Mesenchymal stem cell (in vitro differentiated cells and primary cell): ENCODE measurements at regions not wholly inside any gene's neighbourhood (a gene's known extent, or its start where the extent isn't known, plus 50 kb on each side); places are given as distances from the start of the nearest gene placed in this dataset.

Experiments
- DNase-seq: peaks from one replicate; pipeline ENCODE4 v3.0.0-alpha.2; 2013
- H2AFZ ChIP-seq: one replicate; pipeline ENCODE4 v1.6.1; 2013; ENCODE audit warnings: low read depth, mild to moderate bottlenecking, control low read depth, inconsistent platforms, low read length, moderate library complexity
- H2AK5ac ChIP-seq: 2 replicates; pipeline ENCODE4 v1.6.1; 2013; ENCODE audit warnings: low read length, moderate library complexity, mild to moderate bottlenecking, inconsistent platforms; ENCODE audit not compliant: severe bottlenecking
- H2BK120ac ChIP-seq: one replicate; pipeline ENCODE4 v1.6.1; 2013; ENCODE audit warnings: low read depth, mild to moderate bottlenecking, inconsistent platforms, low read length, moderate library complexity
- H2BK12ac ChIP-seq, 2 experiments: one replicate each; pipeline ENCODE4 v1.6.1; 2013; ENCODE audit warnings: inconsistent platforms in 2 of 2, low read length in 2 of 2, mild to moderate bottlenecking in 2 of 2, moderate library complexity in 2 of 2, control low read depth in 1 of 2
- H2BK15ac ChIP-seq: one replicate; pipeline ENCODE4 v1.6.1; 2013; ENCODE audit warnings: mild to moderate bottlenecking, low read depth, inconsistent platforms; ENCODE audit not compliant: poor library complexity, severe bottlenecking
- H2BK5ac ChIP-seq: 2 replicates; pipeline ENCODE4 v1.6.1; 2013; ENCODE audit warnings: low read depth, mild to moderate bottlenecking, low read length, control low read depth, inconsistent platforms; ENCODE audit not compliant: poor library complexity, severe bottlenecking
- H3K14ac ChIP-seq, 2 experiments: one replicate each; pipeline ENCODE4 v1.6.1; 2013; ENCODE audit warnings: inconsistent platforms in 2 of 2, low read length in 2 of 2, control low read depth in 1 of 2, mild to moderate bottlenecking in 1 of 2, moderate library complexity in 1 of 2
- H3K18ac ChIP-seq, 2 experiments: one replicate each; pipeline ENCODE4 v1.6.1; 2013; ENCODE audit warnings: inconsistent platforms in 2 of 2, low read length in 2 of 2, control low read depth in 1 of 2, low read depth in 1 of 2, mild to moderate bottlenecking in 1 of 2
- H3K23ac ChIP-seq, 2 experiments: one replicate each; pipeline ENCODE4 v1.6.1; 2013; ENCODE audit warnings: inconsistent platforms in 2 of 2, low read length in 2 of 2, mild to moderate bottlenecking in 2 of 2, moderate library complexity in 2 of 2, control low read depth in 1 of 2
- H3K27ac ChIP-seq: 2 replicates; pipeline ENCODE4 v1.5.1; 2013; ENCODE audit warnings: mild to moderate bottlenecking, moderate library complexity, low read length, control low read depth, inconsistent platforms; ENCODE audit not compliant: poor library complexity, severe bottlenecking
- H3K27me3 ChIP-seq, 2 experiments: 2 replicates each; pipeline versions ENCODE4 v1.6.1 to v1.7.0; 2013; ENCODE audit warnings: low read length in 2 of 2, mild to moderate bottlenecking in 2 of 2, moderate library complexity in 2 of 2, control low read depth in 1 of 2, inconsistent platforms in 1 of 2; ENCODE audit not compliant: control insufficient read depth in 1 of 2, insufficient read depth in 1 of 2
- H3K36me3 ChIP-seq, 2 experiments: 2 replicates each; pipeline versions ENCODE4 v1.6.1 to v1.7.0; 2013; ENCODE audit warnings: low read length in 2 of 2, control low read depth in 1 of 2, inconsistent platforms in 1 of 2, low read depth in 1 of 2, mild to moderate bottlenecking in 1 of 2; ENCODE audit not compliant: insufficient read depth in 2 of 2, control insufficient read depth in 1 of 2
- H3K4ac ChIP-seq, 2 experiments: one replicate each; pipeline ENCODE4 v1.6.1; 2013; ENCODE audit warnings: inconsistent platforms in 2 of 2, low read length in 2 of 2, mild to moderate bottlenecking in 2 of 2, moderate library complexity in 2 of 2, control low read depth in 1 of 2, low read depth in 1 of 2
- H3K4me1 ChIP-seq: 2 replicates; pipeline ENCODE4 v1.6.1; 2013; ENCODE audit warnings: low read depth, low read length, control low read depth; ENCODE audit not compliant: control insufficient read depth, insufficient read depth
- H3K4me2 ChIP-seq: 2 replicates; pipeline ENCODE4 v1.6.1; 2013; ENCODE audit warnings: low read length, mild to moderate bottlenecking, inconsistent platforms; ENCODE audit not compliant: poor library complexity, severe bottlenecking
- H3K4me3 ChIP-seq, 2 experiments: 2 replicates each; pipeline versions ENCODE4 v1.5.1 to v1.7.0; 2013; ENCODE audit warnings: low read length in 2 of 2, mild to moderate bottlenecking in 2 of 2, control low read depth in 1 of 2, low read depth in 1 of 2; ENCODE audit not compliant: insufficient read depth in 1 of 2
- H3K79me1 ChIP-seq: replicated peaks from 2 replicates; pipeline ENCODE4 v1.6.1; 2013; ENCODE audit warnings: mild to moderate bottlenecking, control low read depth, low read length, inconsistent platforms; ENCODE audit not compliant: poor library complexity, severe bottlenecking
- H3K9ac ChIP-seq: 2 replicates; pipeline ENCODE4 v1.7.0; 2013; ENCODE audit warnings: mild to moderate bottlenecking, low read length, moderate library complexity
- H3K9me3 ChIP-seq: 2 replicates; pipeline ENCODE4 v1.7.0; 2013; ENCODE audit warnings: mild to moderate bottlenecking, low read length; ENCODE audit not compliant: control insufficient read depth
- H4K8ac ChIP-seq: one replicate; pipeline ENCODE4 v1.6.1; 2013; ENCODE audit warnings: inconsistent platforms, mild to moderate bottlenecking, low read length, moderate library complexity
- H4K91ac ChIP-seq: one replicate; pipeline ENCODE4 v1.6.1; 2013; ENCODE audit warnings: mild to moderate bottlenecking, low read length, inconsistent platforms
- whole genome bisulfite sequencing: methylation state at CpG from one replicate; pipeline ENCODE4 v1.1.7; 2013; ENCODE audit warnings: mixed read lengths; 5-methylcytosine and 5-hydroxymethylcytosine counted together

DNA sequence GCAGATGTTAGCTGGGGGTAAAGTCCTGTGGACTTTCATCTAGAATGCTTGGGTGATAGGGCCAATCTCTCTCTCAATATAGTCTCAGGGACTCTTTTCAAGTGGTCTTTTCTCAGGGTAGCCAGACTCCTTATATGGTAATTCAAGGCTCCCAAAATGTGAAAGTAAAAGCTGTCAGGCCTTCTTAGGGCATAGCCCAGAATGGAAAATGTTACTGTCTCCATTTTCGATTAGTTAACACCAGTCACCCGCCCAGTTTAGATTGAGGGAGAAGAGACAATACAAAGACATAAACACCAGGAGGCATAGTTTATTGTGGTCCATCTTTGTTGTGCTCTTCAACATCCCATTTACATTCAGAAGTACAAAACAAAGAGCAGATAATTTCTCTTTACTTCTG lies 295.8 kb downstream of the EPHA7 start:
- Histone ChIP-seq H3K4me1 (no peaks in the 10 kb centered on the region), H3K23ac (no peak overlapping the region), H2BK12ac (no peak overlapping the region), H3K27ac (no peak overlapping the region), H3K4ac (no peak overlapping the region), H2BK15ac (no peak overlapping the region), H3K9ac (no peak overlapping the region), H4K91ac (no peak overlapping the region), H4K8ac (no peak overlapping the region), H3K4me3 (no peak overlapping the region), H3K4me2 (no peak overlapping the region), H3K9me3 (no peaks in the 10 kb centered on the region), H2AFZ (no peak overlapping the region), H2BK5ac (no peak overlapping the region), H3K36me3 (no peaks in the 10 kb centered on the region), H3K18ac (no peak overlapping the region), H3K27me3 (no peaks in the 10 kb centered on the region), H3K14ac (no peak overlapping the region), H3K79me1 (no peaks in the 10 kb centered on the region), H2BK120ac (no peak overlapping the region), H2AK5ac (no peak overlapping the region)
- DNase-seq: no peak
- WGBS: 95% methylated on average over 2 of the region's 2 CpGs

DNA sequence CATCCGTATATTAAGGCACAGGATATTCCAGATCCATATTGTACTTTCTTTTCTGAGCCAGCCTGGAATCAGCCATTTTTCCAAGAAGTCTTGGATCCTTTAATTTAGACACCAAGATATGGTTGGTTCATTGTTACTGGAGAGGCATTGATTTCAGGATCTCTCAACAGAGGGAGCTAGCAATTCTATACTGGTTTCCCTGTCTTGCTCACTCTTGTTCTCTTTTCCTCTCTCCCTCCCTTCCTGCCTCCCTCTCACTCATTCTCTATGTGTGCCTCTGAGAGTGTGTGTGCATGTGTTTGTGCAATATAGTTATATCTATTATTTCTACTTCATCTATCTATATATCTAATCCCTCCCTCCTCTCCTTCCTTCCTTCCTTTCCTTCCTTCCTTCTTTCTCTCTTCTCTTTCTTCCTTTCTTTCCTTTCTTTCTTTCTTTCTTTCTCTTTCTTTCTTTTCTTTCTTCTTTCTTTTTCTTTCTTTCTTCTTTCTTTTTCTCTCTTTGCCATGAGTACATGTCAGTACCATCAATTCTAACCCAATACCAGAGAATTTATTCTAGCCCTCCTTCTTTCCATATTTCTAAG lies 299.1 kb downstream of the EPHA7 start:
- no peaks in the 10 kb centered on the region for H3K4me1 ChIP-seq
- no peak overlapping the region for H3K14ac ChIP-seq
- H3K18ac ChIP-seq: no peak overlapping the region
- no peaks in the 10 kb centered on the region for H3K27me3 ChIP-seq
- H2BK5ac ChIP-seq: no peak overlapping the region
- no peak overlapping the region for H2BK120ac ChIP-seq
- H2AFZ ChIP-seq: no peak overlapping the region
- H2BK12ac ChIP-seq: no peak overlapping the region
- no peak overlapping the region for H2BK15ac ChIP-seq
- H3K9me3 ChIP-seq: no peaks in the 10 kb centered on the region
- H3K23ac ChIP-seq: no peak overlapping the region
- no peak overlapping the region for H3K4me2 ChIP-seq
- H3K9ac ChIP-seq: no peak overlapping the region
- no peaks in the 10 kb centered on the region for H3K79me1 ChIP-seq
- no peaks in the 10 kb centered on the region for H3K36me3 ChIP-seq
- H3K27ac ChIP-seq: no peak overlapping the region
- no peak overlapping the region for H3K4ac ChIP-seq
- H4K91ac ChIP-seq: no peak overlapping the region
- WGBS: 100% methylated on average over 1 of the region's 1 CpG
- H3K4me3 ChIP-seq: no peak overlapping the region
- no peak for DNase-seq
- no peak overlapping the region for H4K8ac ChIP-seq
- no peak overlapping the region for H2AK5ac ChIP-seq

DNA sequence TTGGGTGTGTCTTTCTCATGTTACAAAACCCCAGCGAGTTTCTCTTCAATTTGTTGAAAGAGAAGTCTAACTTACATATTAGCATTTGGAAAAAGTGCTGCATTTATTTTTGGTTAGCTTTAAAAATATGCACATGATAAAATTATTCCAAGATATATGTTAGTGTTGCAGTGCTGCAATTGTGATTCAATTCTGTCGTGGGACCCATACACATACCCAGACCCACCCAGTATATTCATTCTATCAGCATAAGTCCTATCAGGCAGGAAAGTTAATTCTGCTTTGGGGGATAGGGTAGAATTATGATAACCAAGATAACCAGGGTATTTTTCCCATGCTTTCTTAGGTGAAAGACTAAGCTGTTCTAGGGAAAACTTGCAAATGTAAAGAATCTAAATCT lies 313.5 kb downstream of the EPHA7 start:
- no peak overlapping the region for H3K4me3 ChIP-seq
- WGBS: no CpG with 5 or more reads among the region's 2 CpGs
- H3K27me3 ChIP-seq: no peaks in the 10 kb centered on the region
- H2BK5ac ChIP-seq: no peak overlapping the region
- no peaks in the 10 kb centered on the region for H3K9me3 ChIP-seq
- H2BK12ac ChIP-seq: no peak overlapping the region
- no peaks in the 10 kb centered on the region for H3K36me3 ChIP-seq
- no peak overlapping the region for H2AFZ ChIP-seq
- no peak overlapping the region for H4K91ac ChIP-seq
- no peak overlapping the region for H3K23ac ChIP-seq
- no peak overlapping the region for H3K27ac ChIP-seq
- no peak overlapping the region for H4K8ac ChIP-seq
- H3K4me2 ChIP-seq: no peak overlapping the region
- no peak for DNase-seq
- no peaks in the 10 kb centered on the region for H3K79me1 ChIP-seq
- no peak overlapping the region for H2AK5ac ChIP-seq
- no peak overlapping the region for H3K9ac ChIP-seq
- H3K14ac ChIP-seq: no peak overlapping the region
- H2BK120ac ChIP-seq: no peak overlapping the region
- H3K18ac ChIP-seq: no peak overlapping the region
- no peak overlapping the region for H3K4ac ChIP-seq
- H3K4me1 ChIP-seq: no peaks in the 10 kb centered on the region
- no peak overlapping the region for H2BK15ac ChIP-seq

DNA sequence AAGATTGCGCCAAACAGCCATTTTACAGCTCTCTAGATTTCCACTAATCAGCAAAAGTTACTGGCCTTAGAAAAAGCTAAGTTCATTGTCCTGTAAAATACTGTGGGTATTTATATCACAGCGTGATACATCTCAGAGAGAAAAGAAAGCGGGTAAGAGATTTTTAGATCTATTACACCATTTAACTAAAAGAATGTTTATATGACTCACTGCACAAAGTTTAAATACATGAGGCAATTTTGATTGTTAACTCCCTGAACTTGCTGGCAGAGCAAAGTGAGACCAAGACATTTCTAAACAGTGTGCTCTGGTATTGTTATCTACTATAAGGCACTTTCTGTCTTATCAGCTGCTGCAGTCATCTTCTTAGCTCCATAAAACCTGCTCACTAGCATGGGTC lies 314.3 kb downstream of the EPHA7 start:
- no peak overlapping the region for H2BK15ac ChIP-seq
- no peak overlapping the region for H3K4me3 ChIP-seq
- H4K8ac ChIP-seq: no peak overlapping the region
- no peak overlapping the region for H3K27ac ChIP-seq
- H3K23ac ChIP-seq: no peak overlapping the region
- no peaks in the 10 kb centered on the region for H3K27me3 ChIP-seq
- H4K91ac ChIP-seq: no peak overlapping the region
- H3K36me3 ChIP-seq: no peaks in the 10 kb centered on the region
- no peak overlapping the region for H3K4ac ChIP-seq
- no peak overlapping the region for H2BK12ac ChIP-seq
- no peak overlapping the region for H2BK120ac ChIP-seq
- H3K9me3 ChIP-seq: no peaks in the 10 kb centered on the region
- no peak overlapping the region for H2AFZ ChIP-seq
- H2AK5ac ChIP-seq: no peak overlapping the region
- no peaks in the 10 kb centered on the region for H3K79me1 ChIP-seq
- no peak overlapping the region for H3K9ac ChIP-seq
- peak; percentile 90 for DNase-seq
- no peaks in the 10 kb centered on the region for H3K4me1 ChIP-seq
- no peak overlapping the region for H3K4me2 ChIP-seq
- no peak overlapping the region for H3K14ac ChIP-seq
- no peak overlapping the region for H3K18ac ChIP-seq
- WGBS: no CpG with 5 or more reads among the region's 3 CpGs
- no peak overlapping the region for H2BK5ac ChIP-seq
